ENCODE measurements at regions not wholly inside any gene's neighbourhood (a gene's known extent, or its start where the extent isn't known, plus 50 kb on each side); places are given as distances from the start of the nearest gene placed in this dataset.

GRCh38 chr4:53917729-53918128, 146.7 kb downstream of the CHIC2 start:
- Mint-ChIP-seq H3K36me3 (peaks cover 0 to 7% (median 0%) of the 10 kb centered on the region in 3 donors), H3K27ac (no peak overlapping the region), H3K27me3 (peaks cover 1 to 8% of the 10 kb centered on the region in 2 donors), H3K4me1 (no peaks in the 10 kb centered on the region), H3K9me3 (no peaks in the 10 kb centered on the region), H3K4me3 (no peak overlapping the region)
- H3K36me3 ChIP-seq (ENCODE audit: insufficient read depth, low read length) = no peaks in the 10 kb centered on the region
- H3K27me3 ChIP-seq (ENCODE audit: insufficient read depth, low read length, poor library complexity, severe bottlenecking) = no peaks in the 10 kb centered on the region
- no peaks in the 10 kb centered on the region for H3K9me3 ChIP-seq (ENCODE audit: low read length)
- ChIA-PET CTCF (no interaction called here), POLR2A (no interaction called here)
- no peak overlapping the region for H3K27ac ChIP-seq (ENCODE audit: low read depth, low read length)
- no peaks in the 10 kb centered on the region for H3K4me1 ChIP-seq (ENCODE audit: insufficient read depth, low read length)
- no peak overlapping the region for H3K4me3 ChIP-seq (ENCODE audit: low read length)
- no peak for DNase-seq

GRCh38 chr4:53916431-53916889, 147.9 kb downstream of the CHIC2 start:
- no peak overlapping the region for H3K27ac Mint-ChIP-seq
- no peak overlapping the region for H3K27ac ChIP-seq (ENCODE audit: low read depth, low read length)
- CTCF ChIA-PET = interaction anchor here (4.3 kb wide), 1 partner anchor 317 kb away, joined by 13 read pairs; no protein-coding TSS in a partner anchor

GRCh38 chr4:53914313-53915016, 149.9 kb downstream of the CHIC2 start:
- Mint-ChIP-seq H3K4me3 (no peak overlapping the region), H3K9me3 (no peaks in the 10 kb centered on the region), H3K4me1 (no peaks in the 10 kb centered on the region), H3K36me3 (peaks cover 0 to 7% (median 2%) of the 10 kb centered on the region in 3 donors), H3K27ac (no peak overlapping the region), H3K27me3 (peaks cover under 1 to 7% of the 10 kb centered on the region in 2 donors)
- ChIA-PET POLR2A (interaction anchor here (0.6 kb wide), 1 partner anchor 99 kb away, joined by 3 read pairs; no protein-coding TSS in a partner anchor), CTCF (interaction anchor here (1.3 to 4.3 kb wide), 2 partner anchors 304 to 319 kb away, joined by 3 to 13 read pairs; no protein-coding TSS in a partner anchor)
- no peak overlapping the region for H3K27ac ChIP-seq (ENCODE audit: low read depth, low read length)
- no peaks in the 10 kb centered on the region for H3K27me3 ChIP-seq (ENCODE audit: insufficient read depth, low read length, poor library complexity, severe bottlenecking)
- no peak overlapping the region for H3K4me3 ChIP-seq (ENCODE audit: low read length)
- H3K36me3 ChIP-seq (ENCODE audit: insufficient read depth, low read length) = no peaks in the 10 kb centered on the region
- H3K9me3 ChIP-seq (ENCODE audit: low read length) = no peaks in the 10 kb centered on the region
- DNase-seq = no peak
- H3K4me1 ChIP-seq (ENCODE audit: insufficient read depth, low read length) = no peaks in the 10 kb centered on the region

More at GRCh38 chr4:53916431-53916889, 147.9 kb downstream of the CHIC2 start:
- Histone ChIP-seq H3K27me3 (ENCODE audit: insufficient read depth, low read length, poor library complexity, severe bottlenecking) (no peaks in the 10 kb centered on the region), H3K9me3 (ENCODE audit: low read length) (no peaks in the 10 kb centered on the region), H3K36me3 (ENCODE audit: insufficient read depth, low read length) (no peaks in the 10 kb centered on the region), H3K4me3 (ENCODE audit: low read length) (no peak overlapping the region), H3K4me1 (ENCODE audit: insufficient read depth, low read length) (no peaks in the 10 kb centered on the region)
- Mint-ChIP-seq H3K9me3 (no peaks in the 10 kb centered on the region), H3K27me3 (peaks cover 0 to 8% of the 10 kb centered on the region in 2 donors), H3K4me1 (no peaks in the 10 kb centered on the region), H3K4me3 (no peak overlapping the region), H3K36me3 (peaks cover 0 to 7% (median 0%) of the 10 kb centered on the region in 3 donors)
- no peak for DNase-seq
- POLR2A ChIA-PET = no interaction called here

GRCh38 chr4:53913771-53914170, 150.6 kb downstream of the CHIC2 start:
- ChIA-PET POLR2A (no interaction called here), CTCF (interaction anchor here (1.3 to 4.3 kb wide), 2 partner anchors 305 to 320 kb away, joined by 3 to 13 read pairs; no protein-coding TSS in a partner anchor)
- Mint-ChIP-seq H3K27me3 (peaks cover 7 to 13% of the 10 kb centered on the region in 2 donors), H3K4me3 (no peak overlapping the region), H3K9me3 (no peaks in the 10 kb centered on the region), H3K4me1 (peaks cover under 1 to 6% (median 2%) of the 10 kb centered on the region in 3 donors), H3K36me3 (peaks cover 0 to 7% (median 2%) of the 10 kb centered on the region in 3 donors), H3K27ac (no peak overlapping the region)
- DNase-seq = no peak
- Histone ChIP-seq H3K36me3 (ENCODE audit: insufficient read depth, low read length) (no peaks in the 10 kb centered on the region), H3K27me3 (ENCODE audit: insufficient read depth, low read length, poor library complexity, severe bottlenecking) (no peaks in the 10 kb centered on the region), H3K27ac (ENCODE audit: low read depth, low read length) (no peak overlapping the region), H3K9me3 (ENCODE audit: low read length) (no peaks in the 10 kb centered on the region), H3K4me3 (ENCODE audit: low read length) (no peak overlapping the region), H3K4me1 (ENCODE audit: insufficient read depth, low read length) (peaks cover 4% of the 10 kb centered on the region)

GRCh38 chr4:53912766-53913497, 151.5 kb downstream of the CHIC2 start:
- DNase-seq = no peak
- POLR2A ChIA-PET = no interaction called here
- Histone ChIP-seq H3K4me3 (ENCODE audit: low read length) (no peak overlapping the region), H3K27me3 (ENCODE audit: insufficient read depth, low read length, poor library complexity, severe bottlenecking) (peaks cover 4% of the 10 kb centered on the region), H3K4me1 (ENCODE audit: insufficient read depth, low read length) (peaks cover 4% of the 10 kb centered on the region), H3K27ac (ENCODE audit: low read depth, low read length) (no peak overlapping the region), H3K9me3 (ENCODE audit: low read length) (no peaks in the 10 kb centered on the region), H3K36me3 (ENCODE audit: insufficient read depth, low read length) (no peaks in the 10 kb centered on the region)
- CTCF ChIA-PET = interaction anchor here (4.3 kb wide), 1 partner anchor 321 kb away, joined by 13 read pairs; no protein-coding TSS in a partner anchor
- Mint-ChIP-seq H3K4me3 (no peak overlapping the region), H3K36me3 (peaks cover 0 to 7% (median 2%) of the 10 kb centered on the region in 3 donors), H3K27ac (no peak overlapping the region), H3K4me1 (peaks cover 6 to 11% (median 7%) of the 10 kb centered on the region in 3 donors), H3K9me3 (no peaks in the 10 kb centered on the region), H3K27me3 (peaks cover 11 to 21% of the 10 kb centered on the region in 2 donors)

GRCh38 chr4:53908661-53909078, 155.7 kb downstream of the CHIC2 start:
- DNase-seq = peak in 1 of 5 donors; percentile 15
- POLR2A ChIA-PET = no interaction called here

GRCh38 chr4:53907772-53908171, 156.6 kb downstream of the CHIC2 start:
- no peak overlapping the region for H3K27ac Mint-ChIP-seq
- no peak overlapping the region for H3K4me3 Mint-ChIP-seq
- H3K9me3 ChIP-seq (ENCODE audit: low read length) = no peaks in the 10 kb centered on the region
- peaks cover 4% of the 10 kb centered on the region for H3K4me1 ChIP-seq (ENCODE audit: insufficient read depth, low read length)
- H3K9me3 Mint-ChIP-seq = no peaks in the 10 kb centered on the region
- H3K27me3 Mint-ChIP-seq = peaks cover 22 to 65% of the 10 kb centered on the region in 2 donors
- H3K4me1 Mint-ChIP-seq = peaks cover 8 to 18% (median 17%) of the 10 kb centered on the region in 3 donors
- DNase-seq = no peak
- no peaks in the 10 kb centered on the region for H3K36me3 ChIP-seq (ENCODE audit: insufficient read depth, low read length)
- H3K4me3 ChIP-seq (ENCODE audit: low read length) = no peak overlapping the region
- ChIA-PET CTCF (interaction anchor here (1.4 to 4.2 kb wide), 3 partner anchors 306 to 326 kb away, joined by 4 to 25 read pairs (median 6); no protein-coding TSS in a partner anchor), POLR2A (no interaction called here)
- H3K27me3 ChIP-seq (ENCODE audit: insufficient read depth, low read length, poor library complexity, severe bottlenecking) = peaks cover 4% of the 10 kb centered on the region
- peaks cover 0 to 2% (median 0%) of the 10 kb centered on the region in 3 donors for H3K36me3 Mint-ChIP-seq
- H3K27ac ChIP-seq (ENCODE audit: low read depth, low read length) = no peak overlapping the region

More at GRCh38 chr4:53908661-53909078, 155.7 kb downstream of the CHIC2 start:
- Histone ChIP-seq H3K4me3 (ENCODE audit: low read length) (no peak overlapping the region), H3K27me3 (ENCODE audit: insufficient read depth, low read length, poor library complexity, severe bottlenecking) (peaks cover 4% of the 10 kb centered on the region), H3K27ac (ENCODE audit: low read depth, low read length) (no peak overlapping the region), H3K9me3 (ENCODE audit: low read length) (no peaks in the 10 kb centered on the region), H3K36me3 (ENCODE audit: insufficient read depth, low read length) (no peaks in the 10 kb centered on the region), H3K4me1 (ENCODE audit: insufficient read depth, low read length) (peaks cover 4% of the 10 kb centered on the region)
- Mint-ChIP-seq H3K9me3 (no peaks in the 10 kb centered on the region), H3K36me3 (peaks cover 0 to 2% (median 0%) of the 10 kb centered on the region in 3 donors), H3K4me1 (peaks cover 8 to 18% (median 17%) of the 10 kb centered on the region in 3 donors), H3K27ac (no peak overlapping the region), H3K27me3 (peaks cover 20 to 61% of the 10 kb centered on the region in 2 donors), H3K4me3 (peak overlapping the region in 2 of 7 donors; percentile 5 to 9)
- CTCF ChIA-PET = interaction anchor here (1.1 to 4.2 kb wide), 4 partner anchors 17 to 325 kb away, joined by 4 to 25 read pairs (median 5); no protein-coding TSS in a partner anchor
